ENCODE measurements at regions not wholly inside any gene's neighbourhood (a gene's known extent, or its start where the extent isn't known, plus 50 kb on each side); places are given as distances from the start of the nearest gene placed in this dataset.

- H3K9me3 ChIP-seq, result no peaks in the 10 kb centered on the region
- TF ChIP-seq CTCF (IDR thresholded peaks at IDR 0.05), result no peak
- TF ChIP-seq POLR2A (IDR thresholded peaks at IDR 0.05), result no peak
- TF ChIP-seq POLR2AphosphoS5 (IDR thresholded peaks at IDR 0.05), result no peak
- DNase-seq (ENCODE audit: low spot score), result no peak
- 79% methylated on average over 3 of the region's 3 CpGs for WGBS
- H3K4me3 ChIP-seq, result no peak overlapping the region
- H3K4me1 ChIP-seq (replicated peaks), result no peaks in the 10 kb centered on the region
- intact Hi-C loops (cut with DNase I), result no loop called here
- no peak overlapping the region for H3K27ac ChIP-seq
- H3K36me3 ChIP-seq, result no peaks in the 10 kb centered on the region
- no peaks in the 10 kb centered on the region for H3K27me3 ChIP-seq (replicated peaks; ENCODE audit: insufficient read depth)
Observed at GRCh38 chr3:27827041-27827440, 104.9 kb upstream of the EOMES start.

DNA sequence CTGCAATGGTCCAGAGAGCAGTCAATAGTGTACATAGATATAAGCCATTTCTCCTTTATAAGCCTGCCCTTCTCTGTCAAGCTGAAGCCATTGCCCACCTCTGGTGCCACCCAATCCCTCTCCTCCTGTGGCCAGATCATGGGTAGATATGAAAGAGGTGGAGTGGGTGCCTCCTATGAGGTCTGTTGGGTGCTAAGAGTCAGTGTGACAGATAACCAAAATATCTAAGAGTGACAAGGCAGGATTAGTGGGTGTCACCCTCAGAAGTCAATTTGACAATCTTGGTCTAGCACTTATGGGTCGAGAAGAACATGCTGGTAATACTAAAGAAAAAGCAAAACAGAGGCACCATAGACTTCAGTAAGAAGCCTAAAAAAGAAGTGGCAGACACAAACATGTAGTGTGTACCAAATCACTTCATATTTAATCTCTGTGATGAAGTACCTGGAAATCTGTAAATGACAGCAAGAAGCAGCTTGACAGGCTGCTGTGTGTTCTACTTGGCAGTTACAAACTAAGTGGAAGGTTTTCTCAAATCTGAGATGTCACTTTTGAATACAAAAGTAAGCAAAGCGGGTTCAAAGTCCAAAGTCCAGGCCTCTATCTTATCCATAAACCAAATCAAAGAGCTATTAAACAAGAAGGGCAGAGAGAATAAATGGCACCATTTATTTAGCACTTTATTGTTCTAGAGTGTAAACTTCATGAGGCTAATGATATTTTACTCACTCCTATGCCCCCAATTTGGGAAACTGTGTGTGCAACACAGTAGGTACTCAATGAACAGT, 118.9 kb upstream of the EOMES start:
- Histone ChIP-seq H3K36me3 (no peaks in the 10 kb centered on the region), H3K4me1 (replicated peaks) (no peaks in the 10 kb centered on the region), H3K27me3 (replicated peaks; ENCODE audit: insufficient read depth) (no peaks in the 10 kb centered on the region), H3K4me3 (no peak overlapping the region), H3K27ac (no peak overlapping the region), H3K9me3 (no peaks in the 10 kb centered on the region)
- DNase-seq (ENCODE audit: low spot score), result no peak
- 69% methylated on average over 2 of the region's 2 CpGs for whole genome bisulfite sequencing
- intact Hi-C loops (cut with DNase I), result no loop called here
- TF ChIP-seq POLR2AphosphoS5 (IDR thresholded peaks at IDR 0.05) (no peak), POLR2A (IDR thresholded peaks at IDR 0.05) (no peak), CTCF (IDR thresholded peaks at IDR 0.05) (no peak)

- intact Hi-C loops (cut with DNase I), result no loop called here
- no peaks in the 10 kb centered on the region for H3K4me1 ChIP-seq (replicated peaks)
- TF ChIP-seq POLR2AphosphoS5 (IDR thresholded peaks at IDR 0.05) (no peak), CTCF (IDR thresholded peaks at IDR 0.05) (no peak), POLR2A (IDR thresholded peaks at IDR 0.05) (no peak)
- 76% methylated on average over 1 of the region's 1 CpG for WGBS
- DNase-seq (ENCODE audit: low spot score), result no peak
- H3K4me3 ChIP-seq, result no peak overlapping the region
- no peak overlapping the region for H3K27ac ChIP-seq
- H3K27me3 ChIP-seq (replicated peaks; ENCODE audit: insufficient read depth), result peaks cover 3% of the 10 kb centered on the region
- H3K9me3 ChIP-seq, result no peaks in the 10 kb centered on the region
- H3K36me3 ChIP-seq, result no peaks in the 10 kb centered on the region
Observed at GRCh38 chr3:27844052-27844675, 122.0 kb upstream of the EOMES start.

DNA sequence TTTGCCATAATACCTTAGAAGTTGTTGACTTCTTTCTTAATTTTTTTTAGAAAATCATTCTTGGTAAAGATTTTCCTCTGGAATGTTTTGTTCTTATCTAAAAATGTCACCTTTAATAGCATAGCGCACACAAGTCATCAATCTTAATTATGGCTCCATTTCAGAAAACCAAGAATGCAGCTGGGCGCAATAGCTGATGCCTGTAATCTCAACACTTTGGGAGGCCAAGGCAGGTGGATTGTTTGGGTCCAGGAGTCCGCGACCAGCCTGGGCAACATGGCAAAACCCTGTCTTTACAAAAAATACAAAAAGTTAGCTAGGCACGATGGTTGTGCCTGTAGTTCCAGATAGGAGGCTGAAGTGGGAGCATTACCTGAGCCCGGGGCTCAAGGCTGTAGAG, 125.6 kb upstream of the EOMES start:
- no peak overlapping the region for H3K4me3 ChIP-seq
- intact Hi-C loops (cut with DNase I), result no loop called here
- no peak for DNase-seq (ENCODE audit: low spot score)
- 82% methylated on average over 6 of the region's 6 CpGs for whole genome bisulfite sequencing
- peaks cover 3% of the 10 kb centered on the region for H3K27me3 ChIP-seq (replicated peaks; ENCODE audit: insufficient read depth)
- no peaks in the 10 kb centered on the region for H3K9me3 ChIP-seq
- H3K36me3 ChIP-seq, result no peaks in the 10 kb centered on the region
- H3K27ac ChIP-seq, result no peak overlapping the region
- no peaks in the 10 kb centered on the region for H3K4me1 ChIP-seq (replicated peaks)
- TF ChIP-seq POLR2AphosphoS5 (IDR thresholded peaks at IDR 0.05), result no peak
- no peak for TF ChIP-seq POLR2A (IDR thresholded peaks at IDR 0.05)
- no peak for TF ChIP-seq CTCF (IDR thresholded peaks at IDR 0.05)

GRCh38 chr3:27848826-27849225, 126.7 kb upstream of the EOMES start:
- Histone ChIP-seq H3K4me3 (no peak overlapping the region), H3K36me3 (no peaks in the 10 kb centered on the region), H3K27me3 (replicated peaks; ENCODE audit: insufficient read depth) (peaks cover 3% of the 10 kb centered on the region), H3K9me3 (no peaks in the 10 kb centered on the region), H3K4me1 (replicated peaks) (no peaks in the 10 kb centered on the region), H3K27ac (no peak overlapping the region)
- DNase-seq (ENCODE audit: low spot score), result no peak
- TF ChIP-seq POLR2AphosphoS5 (IDR thresholded peaks at IDR 0.05) (no peak), POLR2A (IDR thresholded peaks at IDR 0.05) (no peak), CTCF (IDR thresholded peaks at IDR 0.05) (no peak)
- WGBS, result 38% methylated on average over 1 of the region's 1 CpG
- intact Hi-C loops (cut with DNase I), result no loop called here

All from prostate gland (tissue), 2 donors.